ENCODE measurements at regions not wholly inside any gene's neighbourhood (a gene's known extent, or its start where the extent isn't known, plus 50 kb on each side); places are given as distances from the start of the nearest gene placed in this dataset.
A peak's percentile ranks its signal among the peaks of the same experiment; 100 is the strongest.

DNA sequence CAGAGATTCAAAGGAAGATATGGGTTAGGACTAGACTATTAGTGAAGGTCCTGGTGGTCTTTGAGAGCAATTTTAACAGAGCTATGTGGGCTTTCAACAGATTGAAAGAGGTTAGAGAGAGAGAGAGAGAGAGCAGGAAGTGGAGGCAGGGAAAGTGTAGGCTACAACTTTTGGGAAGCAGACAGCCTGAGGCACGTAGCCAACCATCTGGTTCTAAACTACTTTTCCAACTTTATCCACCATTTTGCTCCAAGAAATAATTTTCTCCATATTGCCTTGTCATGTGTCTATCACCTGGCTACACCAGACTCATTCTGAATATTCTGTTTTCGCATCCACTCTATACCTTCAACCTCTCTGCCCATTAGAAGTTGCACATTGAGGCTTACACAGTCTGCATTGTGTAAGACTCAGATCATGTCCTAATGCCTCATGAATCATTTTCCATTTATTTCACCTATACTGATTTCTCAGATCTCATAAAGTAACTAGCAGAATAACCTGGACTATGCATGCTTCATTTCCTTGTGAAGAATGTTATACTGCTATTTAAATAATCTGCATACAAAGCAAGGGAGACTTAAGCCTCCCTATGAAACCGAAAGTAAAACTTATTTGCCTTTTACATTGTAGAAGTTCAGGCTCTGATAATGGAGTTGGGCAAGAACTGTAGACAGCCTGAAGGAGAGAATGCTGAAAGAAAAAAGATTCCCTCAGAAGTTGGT lies 235.6 kb downstream of the ELAVL2 start:
- no peak for DNase-seq (ENCODE audit: low spot score)

DNA sequence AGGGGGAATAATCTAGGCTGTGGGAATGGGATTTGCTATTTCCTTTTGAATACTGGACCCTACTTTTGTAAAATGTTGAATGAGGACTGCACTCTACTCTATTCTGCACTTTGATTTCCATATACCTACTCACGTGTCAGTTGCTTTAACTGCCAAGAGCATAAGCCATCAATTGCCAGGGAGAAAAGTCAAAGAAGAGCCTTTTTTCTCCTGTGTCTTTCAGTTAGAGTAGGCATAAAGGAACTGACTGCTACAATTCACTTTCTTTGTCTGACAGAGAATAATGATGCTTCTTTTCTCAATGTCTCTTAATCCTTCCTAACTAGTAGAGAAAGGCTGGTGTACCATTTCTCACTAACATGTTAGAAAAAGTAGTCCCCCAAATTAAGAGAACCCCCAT lies 231.6 kb downstream of the ELAVL2 start:
- DNase-seq (ENCODE audit: low spot score) = no peak

DNA sequence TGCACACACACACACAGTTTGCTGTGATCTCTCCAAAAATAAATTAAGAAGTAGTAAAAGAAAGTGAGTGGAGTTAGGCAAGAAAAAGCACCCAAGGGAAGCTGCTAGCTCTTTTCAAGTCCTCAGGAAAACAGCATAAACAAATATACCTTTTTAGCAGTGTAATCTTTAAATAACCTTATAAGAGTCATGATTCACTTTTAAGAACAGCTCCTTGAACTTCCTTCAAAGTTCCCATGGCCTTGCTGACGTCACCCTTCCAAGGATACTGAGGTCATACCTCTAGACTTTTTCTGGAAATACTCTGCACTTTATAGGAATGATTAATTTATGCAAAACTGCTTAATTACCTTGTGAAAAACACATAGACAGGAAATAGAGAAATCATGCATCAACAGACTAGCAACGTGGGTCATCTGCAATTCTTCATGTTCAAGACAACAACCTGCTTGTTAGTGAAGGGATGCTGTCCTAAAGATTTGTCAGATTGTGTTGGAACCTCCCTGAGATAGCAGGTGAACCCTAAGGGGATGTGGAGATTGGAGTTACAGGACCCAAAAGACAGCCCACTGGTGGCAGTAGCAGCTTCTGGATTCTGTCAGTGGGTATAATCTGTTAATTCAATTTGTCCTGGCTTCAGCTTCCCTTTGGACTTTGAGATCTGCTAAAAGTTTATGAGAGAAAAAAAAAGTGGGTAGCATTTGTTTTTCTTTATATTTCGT lies 229.0 kb downstream of the ELAVL2 start:
- no peak for DNase-seq (ENCODE audit: low spot score)

GRCh38 chr9:23598994-23599393 lies 227.0 kb downstream of the ELAVL2 start:
- DNase-seq (ENCODE audit: low spot score) = no peak

- peak; percentile 24 for DNase-seq (ENCODE audit: low spot score)
These were observed 222.7 kb downstream of the ELAVL2 start for GRCh38 chr9:23603311-23603710.

DNA sequence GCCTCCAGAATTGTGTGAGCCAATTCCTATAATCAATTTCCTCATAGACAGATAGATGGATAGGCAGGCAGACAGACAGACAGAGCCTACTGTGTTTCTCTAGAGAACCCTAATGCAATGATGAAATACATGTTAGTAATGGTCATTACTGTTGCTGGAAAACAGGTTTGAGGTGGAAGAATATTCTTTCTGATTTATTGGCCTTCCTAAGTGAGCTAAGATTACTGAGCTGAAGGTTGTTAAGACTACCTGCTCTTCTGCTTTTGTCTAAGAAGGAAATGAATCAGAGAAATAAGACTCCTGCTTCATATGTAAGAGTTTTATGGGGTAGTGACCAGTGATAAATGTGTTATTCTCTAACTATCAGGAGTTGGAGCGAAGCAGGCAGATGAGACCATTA lies 219.9 kb downstream of the ELAVL2 start:
- no peak for DNase-seq (ENCODE audit: low spot score)

DNA sequence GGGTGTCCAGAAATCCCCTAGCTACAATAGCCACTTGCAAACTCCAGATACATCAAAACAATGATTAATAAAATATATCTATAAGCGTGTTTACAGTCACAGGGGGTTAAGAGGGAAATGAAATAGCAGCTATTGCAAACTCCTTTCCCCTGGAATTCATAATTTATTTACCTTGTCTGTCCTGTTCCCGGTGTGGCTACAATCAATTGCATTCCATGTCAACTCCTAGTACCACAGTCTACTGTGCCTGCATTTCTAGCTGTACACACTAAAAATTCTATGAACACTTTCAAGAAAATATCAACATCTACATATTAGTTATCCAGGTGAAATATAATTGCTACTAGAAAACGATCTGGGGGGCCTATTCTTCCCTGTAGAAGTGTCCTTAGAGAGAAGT lies 217.6 kb downstream of the ELAVL2 start:
- DNase-seq (ENCODE audit: low spot score) = no peak

DNA sequence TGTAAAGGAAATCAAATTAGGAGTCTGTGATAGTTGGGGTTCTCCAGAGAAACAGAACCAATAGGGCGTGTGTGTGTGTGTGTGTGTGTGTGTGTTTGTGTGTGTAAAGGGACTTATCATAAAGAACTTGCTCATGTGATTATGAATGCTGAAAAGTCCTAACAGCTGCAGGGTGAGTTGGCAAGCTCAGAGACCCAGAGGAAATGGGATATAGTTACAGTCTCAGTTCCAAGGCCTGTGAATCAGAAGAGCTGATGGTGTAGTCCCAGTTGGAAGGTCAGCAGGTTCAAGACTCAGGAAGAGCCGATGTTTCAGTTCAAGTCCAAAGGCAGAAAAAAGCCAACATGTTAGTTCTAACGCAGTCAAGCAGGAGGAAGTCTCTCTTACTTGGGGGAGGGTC lies 214.2 kb downstream of the ELAVL2 start:
- no peak for DNase-seq (ENCODE audit: low spot score)

DNA sequence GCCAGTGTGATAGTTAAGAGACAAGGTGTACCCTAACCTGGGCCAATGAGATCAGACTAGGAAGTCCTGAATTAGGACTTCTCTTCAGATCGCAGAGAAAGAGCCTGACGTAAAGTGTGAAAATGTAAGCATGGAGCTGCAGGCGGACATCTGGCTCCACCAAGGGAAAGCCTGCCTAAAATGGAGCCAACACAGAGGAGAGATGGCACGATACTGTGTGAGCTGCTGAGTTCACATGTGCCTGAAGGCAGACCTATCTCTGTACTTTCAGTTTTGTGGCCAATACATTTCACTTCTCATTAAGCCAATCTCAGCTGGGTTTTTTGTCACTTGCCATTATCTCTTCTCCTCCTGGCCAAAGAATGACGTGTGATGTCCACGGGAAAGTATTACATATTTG lies 210.5 kb downstream of the ELAVL2 start:
- DNase-seq (ENCODE audit: low spot score) = no peak

- DNase-seq (ENCODE audit: low spot score) = peak; percentile 27
These were observed 204.9 kb downstream of the ELAVL2 start for GRCh38 chr9:23621188-23621587.

GRCh38 chr9:23621924-23622323 lies 204.1 kb downstream of the ELAVL2 start:
- DNase-seq (ENCODE audit: low spot score) = no peak

GRCh38 chr9:23622396-23622795 lies 203.6 kb downstream of the ELAVL2 start:
- DNase-seq (ENCODE audit: low spot score) = no peak

DNA sequence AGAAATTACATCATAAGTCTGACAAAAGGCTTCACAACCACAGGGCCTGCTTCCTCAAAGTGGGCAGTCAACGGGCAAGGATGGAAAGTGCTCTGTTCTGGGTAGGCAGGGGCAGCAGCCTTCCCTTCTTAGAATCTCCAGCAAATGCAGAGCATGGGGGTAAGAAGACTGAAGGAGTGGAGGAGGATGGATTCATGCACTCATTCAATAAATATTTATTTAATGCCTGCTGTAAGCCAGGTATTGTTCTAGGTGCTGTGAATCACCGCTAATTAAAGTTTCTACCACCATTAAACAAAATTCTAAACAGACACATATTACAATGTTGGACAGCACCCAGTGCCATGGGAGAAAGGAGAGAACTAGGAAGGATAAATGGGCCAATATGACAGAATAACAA lies 195.6 kb downstream of the ELAVL2 start:
- DNase-seq (ENCODE audit: low spot score) = no peak

DNA sequence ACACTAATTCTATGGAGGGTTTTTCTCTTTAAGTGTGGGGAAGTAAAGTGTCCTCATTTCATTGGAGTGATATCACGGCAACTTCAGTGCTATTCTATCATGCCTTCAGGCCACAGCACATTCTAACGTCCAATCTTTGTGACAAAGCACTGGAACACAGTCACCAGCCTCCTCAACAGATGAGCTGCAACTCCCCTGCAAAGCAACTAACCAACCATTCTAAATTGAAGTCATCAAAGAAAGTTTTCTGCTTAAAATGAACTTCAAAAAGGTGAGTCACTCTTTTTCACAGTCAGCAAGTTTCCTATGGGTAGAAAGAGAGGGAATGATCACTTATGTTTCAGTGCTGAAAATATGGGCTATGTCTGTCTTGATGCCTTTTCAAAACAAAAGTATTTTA lies 190.8 kb downstream of the ELAVL2 start:
- no peak for DNase-seq (ENCODE audit: low spot score)

- no peak for DNase-seq (ENCODE audit: low spot score)
These were observed 189.8 kb downstream of the ELAVL2 start for GRCh38 chr9:23636199-23636598.

GRCh38 chr9:23638011-23638410 lies 188.0 kb downstream of the ELAVL2 start:
- DNase-seq (ENCODE audit: low spot score) = no peak

DNA sequence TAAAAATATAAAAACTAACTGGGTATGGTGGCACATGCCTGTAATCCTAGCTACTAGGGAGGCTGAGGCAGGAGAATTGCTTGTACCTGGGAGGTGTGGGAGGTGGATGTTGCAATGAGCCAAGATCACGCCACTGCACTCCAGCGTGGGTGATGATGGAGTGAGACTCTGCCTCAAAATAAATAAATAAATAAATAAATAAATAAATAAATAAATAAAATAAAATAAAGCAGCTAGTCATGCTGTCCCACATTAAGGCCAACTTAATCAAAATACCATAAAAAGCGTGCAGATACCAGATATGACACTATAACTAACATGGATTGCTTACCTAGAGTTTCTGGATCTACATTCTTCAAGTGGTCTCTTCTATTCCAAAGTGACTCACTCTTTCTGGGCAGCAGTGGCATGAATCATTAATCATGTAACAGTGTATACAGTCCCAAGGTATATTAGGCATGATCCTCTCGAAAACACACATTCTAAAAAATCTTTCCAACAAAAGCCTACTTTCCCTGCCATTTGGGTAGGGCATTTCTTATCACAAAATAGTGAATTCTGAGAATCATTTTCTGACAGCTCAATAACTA lies 187.1 kb downstream of the ELAVL2 start:
- no peak for DNase-seq (ENCODE audit: low spot score)

Data from RKO (cell line).